H1 (cell line): ENCODE measurements at regions not wholly inside any gene's neighbourhood (a gene's known extent, or its start where the extent isn't known, plus 50 kb on each side); places are given as distances from the start of the nearest gene placed in this dataset.

Experiments
- CTCF ChIA-PET: fragments of 300-600 bp; sonication (Branson Sonifier 250); formaldehyde crosslinking; loops from one replicate; lab custom pipeline; 2021; ENCODE audit not compliant: partially characterized antibody; lab: Charles Lee
- POLR2A ChIA-PET: fragments of 300-600 bp; sonication (Branson Sonifier 250); formaldehyde crosslinking; loops from one replicate; lab custom pipeline; 2021; ENCODE audit warnings: inconsistent platforms; ENCODE audit not compliant: partially characterized antibody; lab: Charles Lee
- DNase-seq, 2 experiments: peaks; one replicate each; pipeline versions ENCODE4 v3.0.0 to v3.0.0-alpha.2; 2010 to 2022; ENCODE audit warnings: low spot score in 2 of 2, low read depth in 1 of 2, mixed read lengths in 1 of 2
- FAIRE-seq: peaks from 2 replicates; lab custom pipeline; 2011; peaks lifted over from hg19 to GRCh38; lab: Jason Lieb, UNC
- H2AFZ ChIP-seq: 2 replicates; pipeline ENCODE4 v1.8.1; 2012; ENCODE audit warnings: low read length, inconsistent platforms
- H2AK5ac ChIP-seq: 2 replicates; pipeline ENCODE4 v1.6.1; 2013; ENCODE audit warnings: low read depth, low read length
- H2BK120ac ChIP-seq: replicated peaks from 2 replicates; pipeline ENCODE3; 2013; ENCODE audit warnings: low read depth, low read length, inconsistent platforms
- H2BK12ac ChIP-seq: 2 replicates; pipeline ENCODE4 v1.6.1; 2013; ENCODE audit warnings: low read depth, low read length
- H2BK15ac ChIP-seq: 2 replicates; pipeline ENCODE4 v1.6.1; 2013; ENCODE audit warnings: low read length
- H2BK20ac ChIP-seq: 2 replicates; pipeline ENCODE4 v1.6.1; 2013; ENCODE audit warnings: low read length
- H2BK5ac ChIP-seq: 2 replicates; pipeline ENCODE4 v1.6.1; 2013; ENCODE audit warnings: low read depth, low read length
- H3K14ac ChIP-seq: 2 replicates; pipeline ENCODE4 v1.6.1; 2013; ENCODE audit warnings: inconsistent platforms; ENCODE audit not compliant: insufficient read length
- H3K18ac ChIP-seq: 2 replicates; pipeline ENCODE4 v1.6.1; 2013; ENCODE audit warnings: low read length; ENCODE audit errors: extremely low read depth
- H3K23ac ChIP-seq: 2 replicates; pipeline ENCODE4 v1.6.1; 2013; ENCODE audit warnings: inconsistent platforms; ENCODE audit not compliant: insufficient read length
- H3K23me2 ChIP-seq: 2 replicates; pipeline ENCODE4 v1.6.1; 2013; ENCODE audit warnings: low read depth, low read length
- H3K27ac ChIP-seq: 2 replicates; pipeline ENCODE4 v1.6.1; 2011; ENCODE audit warnings: low read depth, low read length, inconsistent platforms
- H3K27me3 ChIP-seq, 4 experiments: replicated peaks in 1 of 4; 1 replicate in 1 of 4; 2 replicates in 3 of 4; pipeline versions ENCODE4 v1.6.1 to v1.8.1; 2011 to 2013; ENCODE audit warnings: low read length in 3 of 4, mild to moderate bottlenecking in 3 of 4, inconsistent platforms in 2 of 4, mixed read lengths in 2 of 4, moderate library complexity in 1 of 4; ENCODE audit not compliant: control insufficient read depth in 3 of 4, insufficient read depth in 3 of 4; ENCODE audit errors: extremely low read depth in 1 of 4
- H3K36me3 ChIP-seq, 4 experiments: 2 replicates each; pipeline versions ENCODE4 v1.6.1 to v1.8.1; 2011 to 2013; ENCODE audit warnings: mild to moderate bottlenecking in 4 of 4, low read length in 3 of 4, moderate library complexity in 2 of 4, control low read depth in 1 of 4, inconsistent platforms in 1 of 4; ENCODE audit not compliant: insufficient read depth in 4 of 4, control insufficient read depth in 2 of 4
- H3K4ac ChIP-seq: replicated peaks from 2 replicates; pipeline ENCODE3; 2013; ENCODE audit warnings: low read length, low read depth, mixed read lengths, inconsistent platforms; ENCODE audit not compliant: insufficient read length
- H3K4me1 ChIP-seq, 4 experiments: replicated peaks in 1 of 4; 1 replicate in 1 of 4; 2 replicates in 3 of 4; pipeline versions ENCODE4 v1.6.1 to v1.8.1; 2011 to 2013; ENCODE audit warnings: low read length in 3 of 4, inconsistent platforms in 2 of 4, mixed read lengths in 1 of 4; ENCODE audit not compliant: insufficient read depth in 4 of 4, control insufficient read depth in 3 of 4
- H3K4me2 ChIP-seq, 2 experiments: 2 replicates each; pipeline versions ENCODE4 v1.6.1 to v1.8.1; 2011 to 2013; ENCODE audit warnings: low read depth in 2 of 2, low read length in 2 of 2, control low read depth in 1 of 2, inconsistent platforms in 1 of 2, mild to moderate bottlenecking in 1 of 2; ENCODE audit not compliant: insufficient read depth in 1 of 2
- H3K4me3 ChIP-seq, 4 experiments: fragments of 200-600, 300-600 bp in 1 of 4; sonication (generic), shearing (Covaris generic), sonication (Bioruptor Twin) in 1 of 4; 2 replicates each; pipeline versions ENCODE4 v1.5.1 to v1.8.1; 2011 to 2016; ENCODE audit warnings: low read length in 4 of 4, low read depth in 3 of 4, control low read depth in 2 of 4, inconsistent platforms in 2 of 4, mild to moderate bottlenecking in 2 of 4, mixed read lengths in 1 of 4, moderate library complexity in 1 of 4; ENCODE audit not compliant: insufficient read depth in 2 of 4; ENCODE audit errors: extremely low read depth in 1 of 4
- H3K56ac ChIP-seq: replicated peaks from 2 replicates; pipeline ENCODE3; 2013; ENCODE audit warnings: low read depth, mild to moderate bottlenecking, mixed read lengths, low read length, inconsistent platforms; ENCODE audit not compliant: insufficient read length
- H3K79me1 ChIP-seq: 2 replicates; pipeline ENCODE4 v1.6.1; 2013; ENCODE audit warnings: low read depth, low read length, control low read depth
- H3K79me2 ChIP-seq, 2 experiments: 2 replicates each; pipeline versions ENCODE4 v1.6.1 to v1.8.1; 2012 to 2013; ENCODE audit warnings: low read length in 2 of 2, mild to moderate bottlenecking in 2 of 2, inconsistent platforms in 1 of 2; ENCODE audit not compliant: insufficient read depth in 2 of 2, control insufficient read depth in 1 of 2
- H3K9ac ChIP-seq, 4 experiments: replicated peaks in 1 of 4; 1 replicate in 1 of 4; 2 replicates in 3 of 4; pipeline versions ENCODE4 v1.6.1 to v1.8.1; 2011 to 2013; ENCODE audit warnings: low read depth in 3 of 4, low read length in 3 of 4, control low read depth in 2 of 4, mild to moderate bottlenecking in 2 of 4, moderate library complexity in 2 of 4, inconsistent platforms in 1 of 4; ENCODE audit errors: extremely low read depth in 1 of 4
- H3K9me3 ChIP-seq, 2 experiments: 2 replicates each; pipeline versions ENCODE4 v1.6.1 to v1.8.1; 2012 to 2013; ENCODE audit warnings: mild to moderate bottlenecking in 2 of 2, moderate library complexity in 2 of 2, control low read depth in 1 of 2, inconsistent platforms in 1 of 2, low read depth in 1 of 2, low read length in 1 of 2, mixed read lengths in 1 of 2; ENCODE audit not compliant: insufficient read depth in 2 of 2
- H4K20me1 ChIP-seq, 2 experiments: replicated peaks in 1 of 2; 2 replicates each; pipeline versions ENCODE3 to v1.8.1; 2011 to 2013; ENCODE audit warnings: inconsistent platforms in 2 of 2, low read length in 2 of 2, mild to moderate bottlenecking in 1 of 2; ENCODE audit not compliant: insufficient read depth in 2 of 2, control insufficient read depth in 1 of 2
- H4K5ac ChIP-seq: 2 replicates; pipeline ENCODE4 v1.6.1; 2013; ENCODE audit warnings: low read length, low read depth, mixed read lengths, inconsistent platforms; ENCODE audit not compliant: insufficient read length
- H4K8ac ChIP-seq: 2 replicates; pipeline ENCODE4 v1.8.0; 2013; ENCODE audit warnings: mild to moderate bottlenecking, moderate library complexity, low read length, inconsistent platforms; ENCODE audit not compliant: insufficient read depth; ENCODE audit errors: extremely low read depth
- H4K91ac ChIP-seq: replicated peaks from 2 replicates; pipeline ENCODE3; 2013; ENCODE audit warnings: low read length, mixed read lengths, inconsistent platforms; ENCODE audit not compliant: insufficient read length
- ASH2L ChIP-seq: fragments of 200-600, 300-600 bp; sonication (generic); IDR thresholded peaks from one replicate; pipeline ENCODE4 v1.7.1; 2017; ENCODE audit warnings: low read length
- EP300 ChIP-seq, 2 experiments: IDR thresholded peaks; 1 replicate in 1 of 2; 2 replicates in 1 of 2; pipeline ENCODE4 v1.6.1; 2011 to 2012; ENCODE audit warnings: low read depth in 2 of 2, low read length in 2 of 2, mild to moderate bottlenecking in 2 of 2, borderline replicate concordance in 1 of 2, inconsistent platforms in 1 of 2, moderate library complexity in 1 of 2
- JUN ChIP-seq: IDR thresholded peaks from 2 replicates; pipeline ENCODE4 v1.6.1; 2011; ENCODE audit warnings: low read depth, mild to moderate bottlenecking, improper control_type of control experiment, low read length
- MAFK ChIP-seq: IDR thresholded peaks from 2 replicates; pipeline ENCODE4 v1.6.1; 2012; ENCODE audit warnings: low read depth, mild to moderate bottlenecking, improper control_type of control experiment, low read length
- RFX5 ChIP-seq: IDR thresholded peaks from 2 replicates; pipeline ENCODE4 v1.6.1; 2011; ENCODE audit warnings: low read depth, low read length, improper control_type of control experiment, borderline replicate concordance
- SIN3A ChIP-seq, 2 experiments: IDR thresholded peaks in 1 of 2; conservative IDR thresholded peaks in 1 of 2; 2 replicates each; pipeline ENCODE4 v1.6.1; 2011 to 2012; ENCODE audit warnings: low read length in 2 of 2, improper control_type of control experiment in 1 of 2, low read depth in 1 of 2, mild to moderate bottlenecking in 1 of 2
- SRF ChIP-seq: IDR thresholded peaks from 2 replicates; pipeline ENCODE4 v1.6.1; 2011; ENCODE audit warnings: mild to moderate bottlenecking, low read depth, low read length, moderate library complexity
- YY1 ChIP-seq: IDR thresholded peaks from 2 replicates; pipeline ENCODE4 v1.6.1; 2011; ENCODE audit warnings: low read depth, mild to moderate bottlenecking, low read length
- ZNF274 ChIP-seq: IDR thresholded peaks from 2 replicates; pipeline ENCODE4 v1.7.0; 2012; ENCODE audit warnings: low read length, borderline replicate concordance; ENCODE audit errors: extremely low read depth
- WGBS, 2 experiments: shearing (Covaris generic) in 1 of 2; methylation state at CpG; one replicate each; pipeline versions ENCODE4 v1.1.6 to v1.1.7; 2013 to 2015; ENCODE audit warnings: low lambda C conversion rate in 2 of 2, mixed read lengths in 2 of 2, inconsistent platforms in 1 of 2, low coverage in 1 of 2, missing lambda C conversion rate in 1 of 2; ENCODE audit not compliant: insufficient replicate concordance in 2 of 2, insufficient coverage in 1 of 2, insufficient read length in 1 of 2; ENCODE audit errors: extremely low coverage in 1 of 2, missing lambda C conversion rate in 1 of 2; 5-methylcytosine and 5-hydroxymethylcytosine counted together
- TF ChIP-seq, protein P1 (sequence below): IDR thresholded peaks from 2 replicates; pipeline ENCODE4 v1.6.1; 2011; ENCODE audit warnings: low read depth, mild to moderate bottlenecking, low read length; ENCODE audit not compliant: insufficient read depth
- TF ChIP-seq, protein P2 (sequence below): IDR thresholded peaks from 2 replicates; pipeline ENCODE4 v1.6.1; 2012; ENCODE audit warnings: inconsistent platforms

DNA sequence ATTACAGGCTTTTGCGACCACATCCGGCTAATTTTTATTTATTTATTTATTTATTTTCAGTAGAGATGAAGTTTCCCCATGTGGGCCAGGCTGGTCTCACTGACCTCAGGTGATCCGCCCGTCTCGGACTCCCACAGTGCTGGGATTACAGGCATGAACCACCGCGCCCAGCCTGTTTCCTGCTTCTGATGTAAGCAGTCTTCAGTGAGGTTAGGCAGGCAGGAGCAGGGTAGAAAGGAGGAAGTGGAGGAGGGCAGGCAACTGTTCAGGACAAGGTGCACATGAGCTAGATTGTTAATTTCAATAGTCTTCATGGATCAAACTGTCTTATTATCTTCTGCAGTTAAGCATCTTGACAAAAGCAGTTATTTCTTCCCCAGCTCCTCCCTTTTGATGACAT, 605.0 kb downstream of the CCSER2 start:
- Histone ChIP-seq H3K4me2 (no peak overlapping the region), H3K36me3 (no peaks in the 10 kb centered on the region), H3K56ac (no peak overlapping the region), H3K23ac (no peak overlapping the region), H4K8ac (no peak overlapping the region; the same call in 1 of the 2 replicates), H3K4me1 (no peaks in the 10 kb centered on the region), H3K18ac (no peak overlapping the region), H2BK5ac (no peak overlapping the region), H3K27me3 (no peaks in the 10 kb centered on the region), H3K14ac (no peak overlapping the region), H3K9ac (no peak overlapping the region), H3K79me1 (no peaks in the 10 kb centered on the region), H4K91ac (no peak overlapping the region), H3K79me2 (no peaks in the 10 kb centered on the region), H2AFZ (no peak overlapping the region), H2BK120ac (no peak overlapping the region), H3K4me3 (no peak overlapping the region), H4K5ac (no peak overlapping the region), H3K9me3 (no peaks in the 10 kb centered on the region), H2AK5ac (no peak overlapping the region), H2BK12ac (no peak overlapping the region), H2BK15ac (no peak overlapping the region), H4K20me1 (no peaks in the 10 kb centered on the region), H3K4ac (no peak overlapping the region), H3K23me2 (no peaks in the 10 kb centered on the region), H3K27ac (no peak overlapping the region), H2BK20ac (no peak overlapping the region)
- DNase-seq (no peak), FAIRE-seq (no peak)
- ChIA-PET POLR2A (no interaction called here), CTCF (interaction anchor here (0.8 to 1.3 kb wide), 2 partner anchors 29 to 34 kb away, joined by 3 to 5 read pairs; no protein-coding TSS in a partner anchor)
- 96% methylated on average over 7 of the region's 7 CpGs; no CpG with 5 or more reads in 1 of the 2 experiments for WGBS, 2 experiments
- TF ChIP-seq, protein P1, sequence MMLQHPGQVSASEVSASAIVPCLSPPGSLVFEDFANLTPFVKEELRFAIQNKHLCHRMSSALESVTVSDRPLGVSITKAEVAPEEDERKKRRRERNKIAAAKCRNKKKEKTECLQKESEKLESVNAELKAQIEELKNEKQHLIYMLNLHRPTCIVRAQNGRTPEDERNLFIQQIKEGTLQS = no peak
- TF ChIP-seq SIN3A (conservative IDR thresholded peaks at IDR 0.05 in 1 of 2, IDR thresholded peaks at IDR 0.05 in 1 of 2; ENCODE audit: low read depth in 1 of 2, low read length in 2 of 2) = no peak
- TF ChIP-seq, protein P2, sequence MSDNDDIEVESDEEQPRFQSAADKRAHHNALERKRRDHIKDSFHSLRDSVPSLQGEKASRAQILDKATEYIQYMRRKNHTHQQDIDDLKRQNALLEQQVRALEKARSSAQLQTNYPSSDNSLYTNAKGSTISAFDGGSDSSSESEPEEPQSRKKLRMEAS = no peak
- TF ChIP-seq ZNF274 = no peak
- TF ChIP-seq EP300 (IDR thresholded peaks at IDR 0.05; ENCODE audit: borderline replicate concordance in 1 of 2, low read depth in 2 of 2, low read length in 2 of 2) = no peak
- TF ChIP-seq JUN = no peak
- TF ChIP-seq YY1 = no peak
- no peak for TF ChIP-seq MAFK
- no peak for TF ChIP-seq ASH2L
- TF ChIP-seq RFX5 = no peak
- TF ChIP-seq SRF = no peak
